Stimulated activated CD4-positive, alpha-beta T cell treated with anti-CD3 and anti-CD28 coated beads, Interleukin-4, amount 100 ng/mL, for 24 hours (primary cell): ENCODE measurements at regions not wholly inside any gene's neighbourhood (a gene's known extent, or its start where the extent isn't known, plus 50 kb on each side); places are given as distances from the start of the nearest gene placed in this dataset.

ENCODE experiments used
- DNase-seq: peaks from one replicate; pipeline ENCODE4 v3.0.0-alpha.2; 2020

GRCh38 chr19:29092712-29093552, 120.0 kb downstream of the UQCRFS1 start:
- DNase-seq, result no peak

- DNase-seq, result no peak
Observed at GRCh38 chr19:29090783-29091526, 122.0 kb downstream of the UQCRFS1 start.

- no peak for DNase-seq
Observed at GRCh38 chr19:29089315-29089870, 123.6 kb downstream of the UQCRFS1 start.

- DNase-seq, result no peak
Observed at GRCh38 chr19:29088761-29089160, 124.2 kb downstream of the UQCRFS1 start.

- no peak for DNase-seq
Observed at GRCh38 chr19:29086646-29087045, 126.3 kb downstream of the UQCRFS1 start.

- no peak for DNase-seq
Observed at GRCh38 chr19:29086182-29086581, 126.8 kb downstream of the UQCRFS1 start.

GRCh38 chr19:29085630-29086029, 127.3 kb downstream of the UQCRFS1 start:
- no peak for DNase-seq

GRCh38 chr19:29085206-29085605, 127.7 kb downstream of the UQCRFS1 start:
- no peak for DNase-seq

- DNase-seq, result no peak
Observed at GRCh38 chr19:29084266-29084665, 128.7 kb downstream of the UQCRFS1 start.

GRCh38 chr19:29083863-29084262, 129.1 kb downstream of the UQCRFS1 start:
- no peak for DNase-seq

- no peak for DNase-seq
Observed at GRCh38 chr19:29079356-29080032, 133.5 kb downstream of the UQCRFS1 start.

GRCh38 chr19:29076963-29077362, 136.0 kb downstream of the UQCRFS1 start:
- no peak for DNase-seq

- no peak for DNase-seq
Observed at GRCh38 chr19:29076161-29076560, 136.8 kb downstream of the UQCRFS1 start.

- DNase-seq, result no peak
Observed at GRCh38 chr19:29075149-29075548, 137.8 kb downstream of the UQCRFS1 start.

- no peak for DNase-seq
Observed at GRCh38 chr19:29074579-29074978, 138.4 kb downstream of the UQCRFS1 start.

GRCh38 chr19:29067831-29068230, 145.1 kb downstream of the UQCRFS1 start:
- no peak for DNase-seq

GRCh38 chr19:29062475-29063435, 150.2 kb downstream of the UQCRFS1 start:
- no peak for DNase-seq

GRCh38 chr19:29060813-29061364, 152.1 kb downstream of the UQCRFS1 start:
- no peak for DNase-seq

- DNase-seq, result no peak
Observed at GRCh38 chr19:29056535-29056934, 156.4 kb downstream of the UQCRFS1 start.

- DNase-seq, result no peak
Observed at GRCh38 chr19:29054886-29055675, 157.9 kb downstream of the UQCRFS1 start.

GRCh38 chr19:29048873-29049272, 164.1 kb downstream of the UQCRFS1 start:
- no peak for DNase-seq
